OCI-LY3 (cell line): ENCODE measurements at regions not wholly inside any gene's neighbourhood (a gene's known extent, or its start where the extent isn't known, plus 50 kb on each side); places are given as distances from the start of the nearest gene placed in this dataset.

Source experiments
- H2AFZ ChIP-seq: fragments of 200-600, 300-600 bp; shearing (Covaris generic); 2 replicates; pipeline ENCODE4 v1.6.0; 2014; ENCODE audit warnings: antibody characterized with exemption, low read depth, low read length
- H3K27ac ChIP-seq: fragments of 200-600, 300-600 bp; sonication (generic); 2 replicates; pipeline ENCODE4 v1.5.1; 2014; ENCODE audit warnings: mild to moderate bottlenecking, low read length, moderate library complexity, mixed read lengths
- H3K27me3 ChIP-seq: fragments of 200-600, 300-600 bp; sonication (generic); 2 replicates; pipeline ENCODE4 v1.6.1; 2014; ENCODE audit warnings: low read depth, low read length, mixed read lengths
- H3K36me3 ChIP-seq: fragments of 200-600, 300-600 bp; sonication (generic); replicated peaks from 2 replicates; pipeline ENCODE3; 2014; ENCODE audit warnings: low read depth, low read length, mixed read lengths
- H3K4me1 ChIP-seq: fragments of 300-600, 200-600 bp; sonication (generic); 2 replicates; pipeline ENCODE4 v1.6.1; 2014; ENCODE audit warnings: low read length, mixed read lengths
- H3K4me2 ChIP-seq: fragments of 200-600, 300-600 bp; sonication (generic); 2 replicates; pipeline ENCODE4 v1.6.1; 2014; ENCODE audit warnings: low read length, mixed read lengths
- H3K4me3 ChIP-seq: fragments of 300-600, 200-600 bp; sonication (generic); 2 replicates; pipeline ENCODE4 v1.5.1; 2014; ENCODE audit warnings: antibody characterized with exemption, mild to moderate bottlenecking, low read length, moderate library complexity
- H3K79me2 ChIP-seq: fragments of 300-600, 200-600 bp; shearing (Covaris generic); 2 replicates; pipeline ENCODE4 v1.6.1; 2014; ENCODE audit warnings: mild to moderate bottlenecking, low read length, mixed read lengths
- H3K9ac ChIP-seq: fragments of 300-600, 200-600 bp; shearing (Covaris generic); 2 replicates; pipeline ENCODE4 v1.6.0; 2014; ENCODE audit warnings: mild to moderate bottlenecking, low read length, moderate library complexity
- H3K9me3 ChIP-seq: fragments of 200-600, 300-600 bp; shearing (Covaris generic); 2 replicates; pipeline ENCODE4 v1.6.1; 2014; ENCODE audit warnings: low read length, mixed read lengths; ENCODE audit not compliant: insufficient read depth
- H4K20me1 ChIP-seq: fragments of 200-600, 300-600 bp; sonication (generic); 2 replicates; pipeline ENCODE4 v1.6.1; 2016; ENCODE audit warnings: low read length, mixed read lengths; ENCODE audit not compliant: insufficient read depth
- EZH2phosphoT487 ChIP-seq: fragments of 200-600 bp; shearing (Covaris generic); IDR thresholded peaks from 2 replicates; pipeline ENCODE4 v1.6.1; 2018; ENCODE audit warnings: antibody characterized with exemption, mixed run types, low read depth
- TF ChIP-seq, protein P1 (sequence below): fragments of 200-600, 300-600 bp; sonication (generic); IDR thresholded peaks from 2 replicates; pipeline ENCODE4 v1.5.1; 2014; ENCODE audit warnings: antibody characterized with exemption, low read length, low read depth

GRCh38 chr11:70933981-70934583 is 318.3 kb downstream of the SHANK2 start:
- Histone ChIP-seq H3K27ac (no peak overlapping the region), H3K27me3 (no peaks in the 10 kb centered on the region), H3K4me1 (no peaks in the 10 kb centered on the region), H3K4me3 (no peak overlapping the region), H3K79me2 (no peaks in the 10 kb centered on the region), H3K9ac (no peak overlapping the region), H3K36me3 (no peaks in the 10 kb centered on the region), H2AFZ (no peak overlapping the region), H3K4me2 (no peak overlapping the region), H4K20me1 (no peaks in the 10 kb centered on the region), H3K9me3 (no peaks in the 10 kb centered on the region)
- no peak for TF ChIP-seq EZH2phosphoT487
- TF ChIP-seq, protein P1, sequence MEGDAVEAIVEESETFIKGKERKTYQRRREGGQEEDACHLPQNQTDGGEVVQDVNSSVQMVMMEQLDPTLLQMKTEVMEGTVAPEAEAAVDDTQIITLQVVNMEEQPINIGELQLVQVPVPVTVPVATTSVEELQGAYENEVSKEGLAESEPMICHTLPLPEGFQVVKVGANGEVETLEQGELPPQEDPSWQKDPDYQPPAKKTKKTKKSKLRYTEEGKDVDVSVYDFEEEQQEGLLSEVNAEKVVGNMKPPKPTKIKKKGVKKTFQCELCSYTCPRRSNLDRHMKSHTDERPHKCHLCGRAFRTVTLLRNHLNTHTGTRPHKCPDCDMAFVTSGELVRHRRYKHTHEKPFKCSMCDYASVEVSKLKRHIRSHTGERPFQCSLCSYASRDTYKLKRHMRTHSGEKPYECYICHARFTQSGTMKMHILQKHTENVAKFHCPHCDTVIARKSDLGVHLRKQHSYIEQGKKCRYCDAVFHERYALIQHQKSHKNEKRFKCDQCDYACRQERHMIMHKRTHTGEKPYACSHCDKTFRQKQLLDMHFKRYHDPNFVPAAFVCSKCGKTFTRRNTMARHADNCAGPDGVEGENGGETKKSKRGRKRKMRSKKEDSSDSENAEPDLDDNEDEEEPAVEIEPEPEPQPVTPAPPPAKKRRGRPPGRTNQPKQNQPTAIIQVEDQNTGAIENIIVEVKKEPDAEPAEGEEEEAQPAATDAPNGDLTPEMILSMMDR: no peak

GRCh38 chr11:70935006-70935768 is 317.2 kb downstream of the SHANK2 start:
- H3K9me3 ChIP-seq: no peaks in the 10 kb centered on the region
- no peak overlapping the region for H3K27ac ChIP-seq
- H2AFZ ChIP-seq: no peak overlapping the region
- no peaks in the 10 kb centered on the region for H4K20me1 ChIP-seq
- H3K4me1 ChIP-seq: no peaks in the 10 kb centered on the region
- H3K27me3 ChIP-seq: no peaks in the 10 kb centered on the region
- no peaks in the 10 kb centered on the region for H3K79me2 ChIP-seq
- no peak overlapping the region for H3K4me3 ChIP-seq
- TF ChIP-seq EZH2phosphoT487: no peak
- TF ChIP-seq, protein P1: no peak
- H3K9ac ChIP-seq: no peak overlapping the region
- no peaks in the 10 kb centered on the region for H3K36me3 ChIP-seq
- H3K4me2 ChIP-seq: no peak overlapping the region

DNA sequence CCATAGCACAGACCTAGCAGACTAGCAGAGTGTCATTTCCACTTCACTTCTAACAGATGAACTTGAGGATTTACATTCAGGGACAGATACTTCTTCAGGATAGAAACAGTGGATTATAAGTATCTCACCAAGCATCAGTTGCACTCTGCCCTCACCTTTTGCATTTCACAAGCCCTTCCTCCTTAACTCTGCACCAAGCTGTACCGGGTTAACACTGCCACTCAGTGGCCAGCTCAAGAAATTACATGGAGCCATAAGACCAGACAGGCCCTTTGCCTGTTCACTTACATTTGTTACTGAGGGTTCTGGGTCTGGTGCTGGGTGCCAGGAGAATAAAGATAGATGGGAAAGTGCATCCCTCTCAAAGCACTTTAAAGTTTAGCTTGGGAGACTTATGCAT is 309.8 kb downstream of the SHANK2 start:
- Histone ChIP-seq H3K27ac (no peak overlapping the region), H3K4me3 (no peak overlapping the region), H3K79me2 (no peaks in the 10 kb centered on the region), H3K9me3 (peaks cover 12% of the 10 kb centered on the region; the same call in 1 of the 2 replicates), H4K20me1 (no peaks in the 10 kb centered on the region), H2AFZ (no peak overlapping the region), H3K4me1 (peaks cover 4% of the 10 kb centered on the region; the same call in 1 of the 2 replicates), H3K36me3 (no peaks in the 10 kb centered on the region), H3K27me3 (no peaks in the 10 kb centered on the region), H3K4me2 (no peak overlapping the region), H3K9ac (no peak overlapping the region)
- TF ChIP-seq, protein P1: peak; percentile 43
- no peak for TF ChIP-seq EZH2phosphoT487

GRCh38 chr11:70944141-70944540 is 308.2 kb downstream of the SHANK2 start:
- Histone ChIP-seq H3K9me3 (peaks cover 12% of the 10 kb centered on the region; the same call in 1 of the 2 replicates), H3K4me1 (peaks cover 4% of the 10 kb centered on the region; the same call in 1 of the 2 replicates), H3K27ac (no peak overlapping the region), H4K20me1 (no peaks in the 10 kb centered on the region), H3K4me3 (no peak overlapping the region), H3K36me3 (no peaks in the 10 kb centered on the region), H2AFZ (no peak overlapping the region), H3K9ac (no peak overlapping the region), H3K4me2 (no peak overlapping the region), H3K27me3 (no peaks in the 10 kb centered on the region), H3K79me2 (no peaks in the 10 kb centered on the region)
- no peak for TF ChIP-seq EZH2phosphoT487
- TF ChIP-seq, protein P1: no peak
